GM03348 (cell line): ENCODE measurements at regions not wholly inside any gene's neighbourhood (a gene's known extent, or its start where the extent isn't known, plus 50 kb on each side); places are given as distances from the start of the nearest gene placed in this dataset.
"Not testable (repeated sequence)": the region's sequence is repeated elsewhere in the genome, so short reads cannot be mapped to it uniquely, and the experiment has no call there.

Experiments used
- DNase-seq: peaks from one replicate; pipeline ENCODE4 v3.0.0; 2012; ENCODE audit warnings: low spot score

- not testable (repeated sequence) for DNase-seq
These were observed 717.1 kb downstream of the COL12A1 start for GRCh38 chr6:74488726-74489125.

GRCh38 chr6:74482180-74482579, 723.7 kb downstream of the COL12A1 start:
- no peak for DNase-seq

GRCh38 chr6:74480561-74480960, 725.3 kb downstream of the COL12A1 start:
- no peak for DNase-seq

GRCh38 chr6:74479960-74480359, 725.9 kb downstream of the COL12A1 start:
- DNase-seq: no peak

- DNase-seq: no peak
These were observed 726.4 kb downstream of the COL12A1 start for GRCh38 chr6:74479420-74479819.

- not testable (repeated sequence) for DNase-seq
These were observed 731.8 kb downstream of the COL12A1 start for GRCh38 chr6:74474046-74474445.

- not testable (repeated sequence) for DNase-seq
These were observed 737.3 kb downstream of the COL12A1 start for GRCh38 chr6:74468552-74468951.

GRCh38 chr6:74467533-74468215, 738.2 kb downstream of the COL12A1 start:
- no peak for DNase-seq

GRCh38 chr6:74466572-74466971, 739.3 kb downstream of the COL12A1 start:
- no peak for DNase-seq

- no peak for DNase-seq
These were observed 746.6 kb downstream of the COL12A1 start for GRCh38 chr6:74459260-74459659.

- no peak for DNase-seq
These were observed 747.3 kb downstream of the COL12A1 start for GRCh38 chr6:74458536-74458935.

- no peak for DNase-seq
These were observed 750.1 kb downstream of the COL12A1 start for GRCh38 chr6:74455786-74456185.

GRCh38 chr6:74451953-74452352, 753.9 kb downstream of the COL12A1 start:
- DNase-seq: no peak

GRCh38 chr6:74448850-74449249, 752.8 kb downstream of the CD109 start:
- DNase-seq: no peak

- peak; percentile 27 for DNase-seq
These were observed 751.0 kb downstream of the CD109 start for GRCh38 chr6:74447013-74447412.

- DNase-seq: no peak
These were observed 743.3 kb downstream of the CD109 start for GRCh38 chr6:74439123-74439811.

- DNase-seq: not testable (repeated sequence)
These were observed 742.4 kb downstream of the CD109 start for GRCh38 chr6:74438395-74438794.

- DNase-seq: no peak
These were observed 738.2 kb downstream of the CD109 start for GRCh38 chr6:74434171-74434570.

- DNase-seq: peak; percentile 11
These were observed 736.0 kb downstream of the CD109 start for GRCh38 chr6:74431873-74432580.

GRCh38 chr6:74420221-74420620, 724.2 kb downstream of the CD109 start:
- no peak for DNase-seq

- peak; percentile 31 for DNase-seq
These were observed 719.1 kb downstream of the CD109 start for GRCh38 chr6:74415056-74415455.

GRCh38 chr6:74410630-74411029, 714.6 kb downstream of the CD109 start:
- DNase-seq: peak; percentile 20

- DNase-seq: peak; percentile 50
These were observed 713.4 kb downstream of the CD109 start for GRCh38 chr6:74409447-74409846.
